ENCODE measurements at regions not wholly inside any gene's neighbourhood (a gene's known extent, or its start where the extent isn't known, plus 50 kb on each side); places are given as distances from the start of the nearest gene placed in this dataset.

GRCh38 chr7:142400042-142400533, 142.2 kb upstream of the PRSS58 start:
- no peaks in the 10 kb centered on the region for H3K36me3 ChIP-seq (ENCODE audit: control insufficient read depth in 5 of 5, insufficient read depth in 5 of 5, low read length in 5 of 5)
- peaks cover 0 to 13% (median 4%) of the 10 kb centered on the region in 5 donors for H3K27me3 ChIP-seq (ENCODE audit: control insufficient read depth in 5 of 5, insufficient read depth in 4 of 5, low read length in 5 of 5)
- no peaks in the 10 kb centered on the region for H3K9me3 ChIP-seq (ENCODE audit: control insufficient read depth in 5 of 5, low read length in 5 of 5)
- H3K4me1 ChIP-seq (ENCODE audit: control insufficient read depth in 5 of 5, insufficient read depth in 5 of 5, low read length in 5 of 5): no peaks in the 10 kb centered on the region
- H3K4me3 ChIP-seq (ENCODE audit: low read depth in 1 of 5, low read length in 5 of 5): no peak overlapping the region
- H3K9ac ChIP-seq (ENCODE audit: low read length in 5 of 5): no peak overlapping the region
- H3K27ac ChIP-seq (ENCODE audit: low read depth, low read length): no peak overlapping the region

GRCh38 chr7:142391191-142391992, 133.5 kb upstream of the PRSS58 start:
- H3K36me3 ChIP-seq (ENCODE audit: control insufficient read depth in 5 of 5, insufficient read depth in 5 of 5, low read length in 5 of 5): no peaks in the 10 kb centered on the region
- no peak overlapping the region for H3K4me3 ChIP-seq (ENCODE audit: low read depth in 1 of 5, low read length in 5 of 5)
- no peaks in the 10 kb centered on the region for H3K9me3 ChIP-seq (ENCODE audit: control insufficient read depth in 5 of 5, low read length in 5 of 5)
- H3K27ac ChIP-seq (ENCODE audit: low read depth, low read length): no peak overlapping the region
- no peaks in the 10 kb centered on the region for H3K27me3 ChIP-seq (ENCODE audit: control insufficient read depth in 5 of 5, insufficient read depth in 4 of 5, low read length in 5 of 5)
- H3K4me1 ChIP-seq (ENCODE audit: control insufficient read depth in 5 of 5, insufficient read depth in 5 of 5, low read length in 5 of 5): no peaks in the 10 kb centered on the region
- no peak overlapping the region for H3K9ac ChIP-seq (ENCODE audit: low read length in 5 of 5)

GRCh38 chr7:142389544-142389943, 131.7 kb upstream of the PRSS58 start:
- Histone ChIP-seq H3K9ac (ENCODE audit: low read length in 5 of 5) (no peak overlapping the region), H3K4me1 (ENCODE audit: control insufficient read depth in 5 of 5, insufficient read depth in 5 of 5, low read length in 5 of 5) (peaks cover 0 to 16% (median 13%) of the 10 kb centered on the region in 5 donors), H3K27me3 (ENCODE audit: control insufficient read depth in 5 of 5, insufficient read depth in 4 of 5, low read length in 5 of 5) (no peaks in the 10 kb centered on the region), H3K9me3 (ENCODE audit: control insufficient read depth in 5 of 5, low read length in 5 of 5) (no peaks in the 10 kb centered on the region), H3K4me3 (ENCODE audit: low read depth in 1 of 5, low read length in 5 of 5) (no peak overlapping the region), H3K36me3 (ENCODE audit: control insufficient read depth in 5 of 5, insufficient read depth in 5 of 5, low read length in 5 of 5) (no peaks in the 10 kb centered on the region), H3K27ac (ENCODE audit: low read depth, low read length) (no peak overlapping the region)

- H3K27me3 ChIP-seq (ENCODE audit: control insufficient read depth in 5 of 5, insufficient read depth in 4 of 5, low read length in 5 of 5): no peaks in the 10 kb centered on the region
- peaks cover 0 to 18% (median 14%) of the 10 kb centered on the region in 5 donors for H3K4me1 ChIP-seq (ENCODE audit: control insufficient read depth in 5 of 5, insufficient read depth in 5 of 5, low read length in 5 of 5)
- H3K9ac ChIP-seq (ENCODE audit: low read length in 5 of 5): no peak overlapping the region
- no peak overlapping the region for H3K27ac ChIP-seq (ENCODE audit: low read depth, low read length)
- H3K4me3 ChIP-seq (ENCODE audit: low read depth in 1 of 5, low read length in 5 of 5): no peak overlapping the region
- H3K9me3 ChIP-seq (ENCODE audit: control insufficient read depth in 5 of 5, low read length in 5 of 5): no peaks in the 10 kb centered on the region
- no peaks in the 10 kb centered on the region for H3K36me3 ChIP-seq (ENCODE audit: control insufficient read depth in 5 of 5, insufficient read depth in 5 of 5, low read length in 5 of 5)
Observed at GRCh38 chr7:142385491-142386340, 127.9 kb upstream of the PRSS58 start.

GRCh38 chr7:142384493-142384922, 126.7 kb upstream of the PRSS58 start:
- Histone ChIP-seq H3K36me3 (ENCODE audit: control insufficient read depth in 5 of 5, insufficient read depth in 5 of 5, low read length in 5 of 5) (no peaks in the 10 kb centered on the region), H3K4me3 (ENCODE audit: low read depth in 1 of 5, low read length in 5 of 5) (peak overlapping the region in 1 of 5 donors; percentile 9), H3K9ac (ENCODE audit: low read length in 5 of 5) (no peak overlapping the region), H3K27ac (ENCODE audit: low read depth, low read length) (no peak overlapping the region), H3K27me3 (ENCODE audit: control insufficient read depth in 5 of 5, insufficient read depth in 4 of 5, low read length in 5 of 5) (peaks cover 0 to 3% (median 0%) of the 10 kb centered on the region in 5 donors), H3K4me1 (ENCODE audit: control insufficient read depth in 5 of 5, insufficient read depth in 5 of 5, low read length in 5 of 5) (peaks cover 0 to 18% (median 14%) of the 10 kb centered on the region in 5 donors), H3K9me3 (ENCODE audit: control insufficient read depth in 5 of 5, low read length in 5 of 5) (no peaks in the 10 kb centered on the region)

GRCh38 chr7:142383841-142384492, 126.1 kb upstream of the PRSS58 start:
- H3K4me3 ChIP-seq (ENCODE audit: low read depth in 1 of 5, low read length in 5 of 5): peak overlapping the region in 1 of 5 donors; percentile 9
- H3K36me3 ChIP-seq (ENCODE audit: control insufficient read depth in 5 of 5, insufficient read depth in 5 of 5, low read length in 5 of 5): no peaks in the 10 kb centered on the region
- H3K9ac ChIP-seq (ENCODE audit: low read length in 5 of 5): no peak overlapping the region
- H3K4me1 ChIP-seq (ENCODE audit: control insufficient read depth in 5 of 5, insufficient read depth in 5 of 5, low read length in 5 of 5): peaks cover 0 to 18% (median 14%) of the 10 kb centered on the region in 5 donors
- peaks cover 0 to 3% (median 0%) of the 10 kb centered on the region in 5 donors for H3K27me3 ChIP-seq (ENCODE audit: control insufficient read depth in 5 of 5, insufficient read depth in 4 of 5, low read length in 5 of 5)
- no peaks in the 10 kb centered on the region for H3K9me3 ChIP-seq (ENCODE audit: control insufficient read depth in 5 of 5, low read length in 5 of 5)
- no peak overlapping the region for H3K27ac ChIP-seq (ENCODE audit: low read depth, low read length)

- H3K9me3 ChIP-seq (ENCODE audit: control insufficient read depth in 5 of 5, low read length in 5 of 5): no peaks in the 10 kb centered on the region
Observed at GRCh38 chr7:142381727-142382390, 124.0 kb upstream of the PRSS58 start.

GRCh38 chr7:142380069-142380468, 122.2 kb upstream of the PRSS58 start:
- no peak overlapping the region for H3K4me3 ChIP-seq (ENCODE audit: low read depth in 1 of 5, low read length in 5 of 5)
- peaks cover 0 to 3% (median 0%) of the 10 kb centered on the region in 5 donors for H3K27me3 ChIP-seq (ENCODE audit: control insufficient read depth in 5 of 5, insufficient read depth in 4 of 5, low read length in 5 of 5)
- no peak overlapping the region for H3K27ac ChIP-seq (ENCODE audit: low read depth, low read length)

More at GRCh38 chr7:142381727-142382390, 124.0 kb upstream of the PRSS58 start:
- Histone ChIP-seq H3K27ac (ENCODE audit: low read depth, low read length) (no peak overlapping the region), H3K27me3 (ENCODE audit: control insufficient read depth in 5 of 5, insufficient read depth in 4 of 5, low read length in 5 of 5) (peaks cover 0 to 3% (median 0%) of the 10 kb centered on the region in 5 donors), H3K4me1 (ENCODE audit: control insufficient read depth in 5 of 5, insufficient read depth in 5 of 5, low read length in 5 of 5) (peaks cover 0 to 18% (median 14%) of the 10 kb centered on the region in 5 donors), H3K9ac (ENCODE audit: low read length in 5 of 5) (no peak overlapping the region), H3K4me3 (ENCODE audit: low read depth in 1 of 5, low read length in 5 of 5) (no peak overlapping the region), H3K36me3 (ENCODE audit: control insufficient read depth in 5 of 5, insufficient read depth in 5 of 5, low read length in 5 of 5) (no peaks in the 10 kb centered on the region)

GRCh38 chr7:142379201-142379885, 121.5 kb upstream of the PRSS58 start:
- H3K4me3 ChIP-seq (ENCODE audit: low read depth in 1 of 5, low read length in 5 of 5): no peak overlapping the region

More at GRCh38 chr7:142380069-142380468, 122.2 kb upstream of the PRSS58 start:
- Histone ChIP-seq H3K36me3 (ENCODE audit: control insufficient read depth in 5 of 5, insufficient read depth in 5 of 5, low read length in 5 of 5) (no peaks in the 10 kb centered on the region), H3K9me3 (ENCODE audit: control insufficient read depth in 5 of 5, low read length in 5 of 5) (no peaks in the 10 kb centered on the region), H3K9ac (ENCODE audit: low read length in 5 of 5) (no peak overlapping the region), H3K4me1 (ENCODE audit: control insufficient read depth in 5 of 5, insufficient read depth in 5 of 5, low read length in 5 of 5) (peaks cover 0 to 10% (median 4%) of the 10 kb centered on the region in 5 donors)

More at GRCh38 chr7:142379201-142379885, 121.5 kb upstream of the PRSS58 start:
- no peak overlapping the region for H3K9ac ChIP-seq (ENCODE audit: low read length in 5 of 5)
- H3K36me3 ChIP-seq (ENCODE audit: control insufficient read depth in 5 of 5, insufficient read depth in 5 of 5, low read length in 5 of 5): no peaks in the 10 kb centered on the region
- peaks cover 0 to 3% (median 0%) of the 10 kb centered on the region in 5 donors for H3K27me3 ChIP-seq (ENCODE audit: control insufficient read depth in 5 of 5, insufficient read depth in 4 of 5, low read length in 5 of 5)
- no peak overlapping the region for H3K27ac ChIP-seq (ENCODE audit: low read depth, low read length)
- H3K4me1 ChIP-seq (ENCODE audit: control insufficient read depth in 5 of 5, insufficient read depth in 5 of 5, low read length in 5 of 5): peaks cover 0 to 3% (median 0%) of the 10 kb centered on the region in 5 donors
- H3K9me3 ChIP-seq (ENCODE audit: control insufficient read depth in 5 of 5, low read length in 5 of 5): no peaks in the 10 kb centered on the region

All from subcutaneous abdominal adipose tissue (tissue), 5 donors.